Activated B cell treated with CpG ODN at 0.5 μM for 24 hours (primary cell): ENCODE measurements at regions not wholly inside any gene's neighbourhood (a gene's known extent, or its start where the extent isn't known, plus 50 kb on each side); places are given as distances from the start of the nearest gene placed in this dataset.

ENCODE experiments used
- ATAC-seq: fragments of 200-7000 bp; cut with Tn5 transposase; one replicate; pipeline ENCODE4 v1.10.0; 2021; ENCODE audit warnings: low read depth, mild to moderate bottlenecking, moderate library complexity
- CTCF ChIA-PET: fragments of 350-600 bp; sonication (Branson Sonifier 250); formaldehyde crosslinking; loops from one replicate; lab custom pipeline; 2021; ENCODE audit warnings: antibody characterized with exemption; lab: Charles Lee
- POLR2A ChIA-PET: fragments of 350-600 bp; sonication (Branson Sonifier 250); formaldehyde crosslinking; loops from one replicate; lab custom pipeline; 2021; ENCODE audit warnings: antibody characterized with exemption; lab: Charles Lee
- DNase-seq: peaks from one replicate; pipeline ENCODE4 v3.0.0; 2022
- H3K27ac Mint-ChIP-seq: one replicate; pipeline ENCODE4 v1.8.0; 2020; ENCODE audit warnings: mixed read lengths
- H3K27me3 Mint-ChIP-seq: one replicate; pipeline ENCODE4 v1.8.0; 2021; ENCODE audit warnings: mixed read lengths
- H3K36me3 Mint-ChIP-seq: one replicate; pipeline ENCODE4 v1.8.0; 2021; ENCODE audit warnings: low read depth, mixed read lengths
- H3K4me1 Mint-ChIP-seq: one replicate; pipeline ENCODE4 v1.8.0; 2021; ENCODE audit warnings: mixed read lengths
- H3K4me3 Mint-ChIP-seq: one replicate; pipeline ENCODE4 v1.8.0; 2020; ENCODE audit warnings: mild to moderate bottlenecking, mixed read lengths
- H3K9me3 Mint-ChIP-seq: one replicate; pipeline ENCODE4 v1.8.0; 2020; ENCODE audit warnings: mixed read lengths
- CTCF ChIP-seq: fragments of 200-600 bp; IDR thresholded peaks from one replicate; pipeline ENCODE4 v1.8.0; 2022; ENCODE audit warnings: antibody characterized with exemption, mild to moderate bottlenecking
- intact Hi-C: fragments of 100-400 bp; cut with micrococcal nuclease; formaldehyde crosslinking; loops from one replicate; pipeline ENCODE4 v1.15.1; 2024

GRCh38 chr5:91794856-91795548 is 411.9 kb upstream of the ARRDC3 start:
- no peak for TF ChIP-seq CTCF
- Mint-ChIP-seq H3K4me1 (no peaks in the 10 kb centered on the region), H3K4me3 (no peak overlapping the region), H3K27ac (no peak overlapping the region), H3K36me3 (no peaks in the 10 kb centered on the region), H3K9me3 (no peaks in the 10 kb centered on the region), H3K27me3 (no peaks in the 10 kb centered on the region)
- no peak for DNase-seq
- intact Hi-C loops = no loop called here
- ChIA-PET POLR2A (no interaction called here), CTCF (no interaction called here)
- ATAC-seq = no peak

GRCh38 chr5:91794455-91794854 is 411.3 kb upstream of the ARRDC3 start:
- Mint-ChIP-seq H3K36me3 (no peaks in the 10 kb centered on the region), H3K27ac (no peak overlapping the region), H3K27me3 (no peaks in the 10 kb centered on the region), H3K4me3 (no peak overlapping the region), H3K9me3 (no peaks in the 10 kb centered on the region), H3K4me1 (no peaks in the 10 kb centered on the region)
- POLR2A ChIA-PET = no interaction called here
- DNase-seq (no peak), ATAC-seq (no peak)
- intact Hi-C loops = no loop called here
- CTCF ChIA-PET = no interaction called here
- no peak for TF ChIP-seq CTCF

GRCh38 chr5:91787718-91788117 is 404.6 kb upstream of the ARRDC3 start:
- H3K4me3 Mint-ChIP-seq = no peak overlapping the region
- TF ChIP-seq CTCF = no peak
- POLR2A ChIA-PET = no interaction called here
- peaks cover 5% of the 10 kb centered on the region for H3K9me3 Mint-ChIP-seq
- DNase-seq (no peak), ATAC-seq (no peak)
- no peaks in the 10 kb centered on the region for H3K4me1 Mint-ChIP-seq
- intact Hi-C loops = no loop called here
- H3K27me3 Mint-ChIP-seq = no peaks in the 10 kb centered on the region
- no peak overlapping the region for H3K27ac Mint-ChIP-seq
- no peaks in the 10 kb centered on the region for H3K36me3 Mint-ChIP-seq
- CTCF ChIA-PET = no interaction called here

GRCh38 chr5:91777671-91778070 is 394.6 kb upstream of the ARRDC3 start:
- Mint-ChIP-seq H3K27ac (no peak overlapping the region), H3K9me3 (peaks cover 3% of the 10 kb centered on the region), H3K4me3 (no peak overlapping the region), H3K27me3 (no peaks in the 10 kb centered on the region), H3K4me1 (no peaks in the 10 kb centered on the region), H3K36me3 (no peaks in the 10 kb centered on the region)
- TF ChIP-seq CTCF = no peak
- ATAC-seq (no peak), DNase-seq (no peak)
- ChIA-PET CTCF (no interaction called here), POLR2A (no interaction called here)
- intact Hi-C loops = no loop called here

GRCh38 chr5:91776249-91776648 is 393.1 kb upstream of the ARRDC3 start:
- ATAC-seq = no peak
- H3K4me3 Mint-ChIP-seq = no peak overlapping the region
- intact Hi-C loops = no loop called here
- H3K27me3 Mint-ChIP-seq = no peaks in the 10 kb centered on the region
- ChIA-PET POLR2A (no interaction called here), CTCF (no interaction called here)
- TF ChIP-seq CTCF = no peak
- no peak overlapping the region for H3K27ac Mint-ChIP-seq
- no peaks in the 10 kb centered on the region for H3K9me3 Mint-ChIP-seq
- no peaks in the 10 kb centered on the region for H3K36me3 Mint-ChIP-seq
- DNase-seq = no peak
- H3K4me1 Mint-ChIP-seq = no peaks in the 10 kb centered on the region
